NCI-H2171 (cell line): ENCODE measurements at regions not wholly inside any gene's neighbourhood (a gene's known extent, or its start where the extent isn't known, plus 50 kb on each side); places are given as distances from the start of the nearest gene placed in this dataset.
"Not testable (repeated sequence)": the region's sequence is repeated elsewhere in the genome, so short reads cannot be mapped to it uniquely, and the experiment has no call there.

ENCODE experiments used
- DNase-seq: peaks from one replicate; lab custom pipeline; 2025; lab: John Stamatoyannopoulos, UW

DNA sequence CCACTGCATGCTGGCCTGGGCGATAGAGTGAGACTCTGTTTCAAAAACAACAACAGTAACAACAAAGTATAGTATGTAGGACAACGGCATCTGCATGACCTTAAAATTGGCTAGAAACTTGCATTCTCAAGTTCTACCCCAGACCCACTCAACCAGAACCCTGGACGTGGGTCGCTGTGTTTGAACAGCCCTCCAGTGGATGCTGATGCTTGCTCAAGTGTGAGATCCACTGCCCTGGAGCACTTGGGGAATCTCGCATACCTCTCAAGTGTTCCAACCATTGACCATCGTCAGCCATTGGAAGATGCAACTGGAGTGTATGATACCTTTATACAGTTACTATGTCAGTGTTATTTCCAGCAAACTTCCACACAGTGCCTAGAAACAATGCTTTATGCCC is 435.9 kb downstream of the DCDC2C start:
- DNase-seq: no peak

DNA sequence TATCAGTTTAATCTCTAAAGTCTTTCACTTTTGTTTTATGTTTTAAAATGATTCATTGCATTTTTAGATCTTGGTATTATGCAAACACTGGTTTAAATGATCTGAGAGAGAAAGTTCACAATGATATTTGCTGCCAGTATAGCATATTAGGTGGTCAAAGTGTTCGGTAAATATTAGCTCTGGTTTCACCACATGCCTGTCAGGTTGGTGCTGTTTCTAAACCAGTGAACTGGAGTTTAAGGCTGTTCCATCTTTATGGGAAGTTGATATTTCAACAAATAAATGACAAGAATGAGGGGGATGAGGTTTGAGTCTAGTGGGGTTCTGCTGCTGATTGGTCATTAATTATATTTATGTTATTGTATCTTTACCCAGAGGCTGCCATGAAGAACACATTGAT is 436.4 kb downstream of the DCDC2C start:
- DNase-seq: no peak

DNA sequence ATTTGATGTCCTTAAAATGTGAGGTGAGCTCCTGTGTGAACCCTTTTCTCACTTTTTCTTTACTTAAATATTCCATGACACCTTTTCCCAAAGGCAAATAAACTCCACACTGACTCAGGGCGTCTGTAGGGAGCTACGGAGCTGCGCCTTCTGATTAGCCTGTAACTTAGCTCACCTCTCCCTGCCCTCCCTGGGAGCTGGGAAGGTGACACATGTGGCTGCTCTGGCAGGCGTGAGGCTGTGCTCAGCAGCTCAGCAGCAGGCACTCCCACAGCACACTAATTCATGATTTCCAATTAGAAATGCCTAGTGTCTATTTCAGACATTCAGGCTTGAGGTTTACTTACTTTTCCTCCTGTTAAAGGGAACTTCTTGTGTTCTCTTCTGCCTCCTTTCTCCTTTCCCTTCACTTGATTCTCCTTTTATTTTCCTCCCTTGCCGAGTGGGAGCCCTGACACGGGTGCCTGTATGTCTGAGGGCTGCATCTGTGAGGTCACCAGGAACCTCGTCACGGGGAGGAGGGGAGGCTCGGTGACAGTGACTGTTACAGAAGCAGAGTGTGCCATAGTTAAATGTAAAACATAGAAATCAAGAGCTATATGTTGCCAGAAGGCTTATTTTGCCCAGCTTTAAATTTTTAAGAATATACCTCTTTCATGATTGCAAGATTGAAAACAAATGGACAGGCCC is 437.1 kb downstream of the DCDC2C start:
- DNase-seq: no peak

DNA sequence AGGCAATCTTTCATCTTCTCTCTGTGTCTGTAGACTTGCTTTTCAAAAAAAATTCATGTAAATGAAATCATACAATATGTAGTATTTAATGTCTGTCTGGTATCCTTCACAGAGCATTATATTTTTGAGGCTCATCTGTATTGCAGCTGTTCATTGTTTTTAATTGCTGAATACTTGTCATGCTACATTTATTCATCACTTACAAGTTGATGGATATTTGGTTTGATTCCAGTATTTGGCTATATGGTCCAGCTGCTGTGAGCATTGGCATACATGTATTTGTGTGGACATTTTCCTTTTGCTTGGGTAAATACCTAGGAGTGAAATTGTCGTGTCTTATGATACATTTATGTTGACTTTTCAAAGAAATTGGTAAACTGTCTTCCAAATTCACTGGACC is 441.4 kb downstream of the DCDC2C start:
- no peak for DNase-seq

DNA sequence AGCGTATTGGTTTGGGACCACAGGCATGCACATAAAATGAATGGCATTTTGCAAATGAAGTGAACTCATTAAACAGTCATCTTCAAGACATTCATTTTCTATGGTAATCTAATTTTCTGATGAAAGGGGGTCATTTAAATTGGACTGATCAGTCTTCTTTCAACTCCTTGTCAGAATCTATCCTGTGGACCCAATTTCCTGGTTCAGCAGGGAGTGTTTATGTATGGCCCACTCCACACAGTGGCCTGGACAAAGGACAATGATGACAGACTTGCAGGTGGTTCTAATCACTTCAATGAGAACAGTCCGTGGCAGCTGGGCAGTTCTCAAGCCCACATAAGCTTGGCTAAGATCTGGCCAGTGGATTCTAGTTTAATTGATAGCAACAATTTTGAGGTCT is 448.1 kb downstream of the DCDC2C start:
- no peak for DNase-seq

DNA sequence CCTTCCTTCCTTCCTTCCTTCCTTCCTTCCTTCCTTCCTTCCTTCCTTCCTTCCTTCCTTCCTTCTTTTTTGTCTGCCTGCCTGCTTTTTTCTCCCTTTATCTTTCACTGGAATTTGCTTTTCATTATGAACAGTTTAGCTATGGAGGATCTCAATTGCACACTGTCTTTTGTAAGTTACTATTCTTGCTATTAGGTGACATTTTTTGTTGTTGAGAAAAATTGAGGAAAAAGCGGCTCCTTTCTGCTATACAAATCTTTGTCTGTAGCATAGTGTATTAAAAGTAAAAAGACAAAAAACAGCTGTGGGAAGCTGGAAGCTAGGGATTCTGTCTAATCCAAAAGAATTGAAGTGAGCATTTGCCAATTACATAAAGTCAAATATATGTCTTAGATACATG is 448.7 kb downstream of the DCDC2C start:
- DNase-seq: no peak

DNA sequence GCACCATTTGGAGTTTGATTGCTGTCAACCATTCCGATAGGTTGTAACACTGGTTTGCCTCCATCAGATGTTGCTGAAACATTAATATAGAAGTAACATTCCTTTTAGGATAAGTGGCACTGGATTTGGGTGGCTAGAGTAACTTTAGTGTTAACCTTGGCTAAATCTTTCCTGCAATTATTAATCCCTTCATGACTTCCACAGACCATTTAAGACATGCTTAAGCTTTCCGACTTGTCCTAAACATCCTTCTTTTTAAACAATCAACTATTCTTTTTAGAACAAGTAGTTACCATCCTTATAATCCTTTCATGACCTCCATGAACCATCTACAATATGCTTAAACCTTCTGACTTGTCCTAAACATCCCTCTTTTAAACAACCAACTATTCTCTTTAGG is 465.5 kb downstream of the DCDC2C start:
- no peak for DNase-seq

DNA sequence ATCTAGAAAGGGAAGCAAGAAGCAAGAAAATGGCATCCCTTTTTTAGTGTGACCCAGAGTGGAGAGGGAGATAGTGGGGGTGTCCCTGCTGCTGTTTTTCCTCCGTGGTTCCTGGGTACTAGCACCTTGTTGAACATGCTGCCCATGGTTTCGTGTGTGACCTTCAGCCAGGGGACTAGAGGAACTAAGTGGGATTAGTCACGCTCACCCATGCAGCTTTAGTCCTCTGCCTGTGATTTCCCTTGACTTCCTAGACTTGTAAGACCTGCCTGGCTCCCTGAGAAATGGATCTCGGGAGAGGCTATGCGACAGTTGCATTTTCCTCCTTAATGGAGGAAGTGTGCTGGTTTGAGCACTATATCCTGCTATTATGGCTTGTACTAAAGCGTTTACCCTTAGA is 471.4 kb downstream of the DCDC2C start:
- no peak for DNase-seq

DNA sequence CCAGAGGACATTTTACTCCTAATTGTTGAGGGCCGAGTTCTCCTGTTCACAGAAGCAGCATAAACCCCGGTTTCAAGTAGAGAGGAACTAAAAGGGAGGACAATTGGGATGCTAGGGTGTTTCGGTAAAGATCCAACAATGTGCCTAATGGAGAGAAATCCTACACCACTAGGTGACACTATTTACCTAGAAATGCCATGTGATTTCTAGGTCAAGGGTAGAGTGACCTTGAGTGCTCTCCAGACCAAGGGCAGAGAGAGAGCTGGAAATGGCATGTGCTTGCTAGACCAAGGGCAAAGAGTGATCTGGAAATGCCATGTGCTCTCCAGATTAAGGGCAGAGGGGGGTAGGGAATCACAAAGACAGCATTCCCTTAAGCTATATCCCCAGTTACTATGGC is 472.0 kb downstream of the DCDC2C start:
- no peak for DNase-seq

DNA sequence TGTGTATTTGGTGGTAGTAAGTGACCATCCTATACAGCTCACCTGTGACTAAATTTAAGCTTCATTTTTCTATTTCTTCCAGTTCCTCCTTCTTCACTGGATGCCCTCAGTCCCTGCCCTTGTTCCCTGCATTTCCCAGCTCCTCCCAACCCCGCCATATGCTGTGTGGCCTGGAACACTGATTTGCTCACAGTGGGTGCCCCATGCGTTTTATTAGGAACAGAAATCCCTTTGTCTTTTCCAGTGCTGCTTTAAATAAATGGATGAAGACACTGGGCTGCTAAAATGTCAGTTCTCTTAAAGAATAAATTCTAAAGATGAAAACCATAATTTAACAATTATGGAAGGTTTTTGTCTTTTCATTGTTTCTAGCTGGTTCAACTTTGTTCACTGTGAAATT is 477.3 kb downstream of the DCDC2C start:
- DNase-seq: no peak

DNA sequence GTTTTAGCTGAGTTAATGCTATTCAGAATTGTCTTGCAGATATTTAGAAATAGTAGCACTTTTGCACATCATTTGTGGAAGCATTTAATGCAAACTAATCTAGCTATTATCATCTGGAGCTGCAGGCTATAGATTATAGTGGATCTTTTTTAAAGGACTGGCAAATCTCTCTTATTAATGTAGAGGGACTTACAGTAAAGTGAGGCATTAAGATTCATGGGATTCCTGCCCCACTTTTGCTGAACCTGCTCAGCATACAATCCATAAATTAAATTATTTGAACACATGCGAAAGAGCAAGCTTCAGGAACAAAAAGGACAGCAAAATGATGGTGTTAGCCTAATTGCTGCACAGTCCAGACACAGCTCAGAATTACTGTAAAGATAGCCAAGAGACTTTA is 477.7 kb downstream of the DCDC2C start:
- no peak for DNase-seq

DNA sequence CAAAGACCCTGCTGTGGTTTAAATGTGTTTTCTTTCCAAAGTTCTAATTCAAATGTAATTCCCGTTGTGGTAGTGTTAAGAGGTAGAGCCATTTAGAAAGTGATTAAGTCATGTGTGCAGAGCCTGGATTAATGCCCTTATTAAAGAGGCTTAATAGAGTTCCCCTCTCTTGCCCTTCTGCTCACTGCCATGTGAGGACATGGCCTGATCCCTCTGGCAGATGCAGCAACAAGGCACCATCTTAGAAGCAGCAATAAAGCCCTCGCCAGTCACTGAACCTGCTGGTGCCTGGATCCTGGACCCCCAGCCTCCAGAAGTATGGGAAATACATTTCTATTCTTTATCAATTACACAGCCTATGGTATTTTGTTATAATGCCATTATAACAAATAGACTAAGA is 485.2 kb downstream of the DCDC2C start:
- DNase-seq: no peak

DNA sequence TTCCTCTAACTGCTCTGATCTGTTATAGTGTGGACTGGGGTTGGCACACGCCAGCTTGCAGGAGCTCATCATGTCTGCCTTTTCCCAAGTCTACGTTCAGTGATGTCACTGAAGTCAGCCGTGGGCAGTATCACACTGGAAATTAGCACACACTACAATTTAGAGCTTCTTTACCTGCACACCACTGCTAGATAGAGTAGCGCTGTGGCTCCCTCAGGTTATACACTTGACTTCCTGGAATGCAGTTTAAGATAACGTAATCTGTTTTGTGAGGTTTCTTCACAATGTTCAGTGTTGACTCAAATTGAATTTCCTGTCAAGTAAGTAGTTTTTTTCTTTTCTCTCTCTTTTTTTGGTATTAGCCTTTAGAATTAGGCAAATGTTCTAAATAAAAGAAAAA is 487.2 kb downstream of the DCDC2C start:
- no peak for DNase-seq

DNA sequence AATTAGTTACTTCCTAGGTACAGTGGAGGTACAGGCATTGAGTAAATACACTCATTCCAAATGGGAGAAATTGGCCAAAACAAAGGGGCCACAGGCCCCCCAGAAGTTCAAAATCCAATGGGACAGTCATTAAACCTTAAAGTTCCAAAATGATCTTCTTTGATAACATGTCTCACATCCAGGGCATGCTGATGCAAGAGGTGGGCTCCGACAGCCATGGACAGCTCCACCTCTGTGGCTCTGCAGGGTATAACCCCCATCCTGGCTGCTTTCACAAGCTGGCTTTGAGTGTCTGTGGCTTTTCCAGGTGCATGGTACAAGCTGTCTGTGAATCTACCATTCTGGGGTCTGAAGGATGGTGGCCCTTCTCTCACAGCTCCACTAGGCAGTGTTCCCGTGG is 488.7 kb downstream of the DCDC2C start:
- no peak for DNase-seq

DNA sequence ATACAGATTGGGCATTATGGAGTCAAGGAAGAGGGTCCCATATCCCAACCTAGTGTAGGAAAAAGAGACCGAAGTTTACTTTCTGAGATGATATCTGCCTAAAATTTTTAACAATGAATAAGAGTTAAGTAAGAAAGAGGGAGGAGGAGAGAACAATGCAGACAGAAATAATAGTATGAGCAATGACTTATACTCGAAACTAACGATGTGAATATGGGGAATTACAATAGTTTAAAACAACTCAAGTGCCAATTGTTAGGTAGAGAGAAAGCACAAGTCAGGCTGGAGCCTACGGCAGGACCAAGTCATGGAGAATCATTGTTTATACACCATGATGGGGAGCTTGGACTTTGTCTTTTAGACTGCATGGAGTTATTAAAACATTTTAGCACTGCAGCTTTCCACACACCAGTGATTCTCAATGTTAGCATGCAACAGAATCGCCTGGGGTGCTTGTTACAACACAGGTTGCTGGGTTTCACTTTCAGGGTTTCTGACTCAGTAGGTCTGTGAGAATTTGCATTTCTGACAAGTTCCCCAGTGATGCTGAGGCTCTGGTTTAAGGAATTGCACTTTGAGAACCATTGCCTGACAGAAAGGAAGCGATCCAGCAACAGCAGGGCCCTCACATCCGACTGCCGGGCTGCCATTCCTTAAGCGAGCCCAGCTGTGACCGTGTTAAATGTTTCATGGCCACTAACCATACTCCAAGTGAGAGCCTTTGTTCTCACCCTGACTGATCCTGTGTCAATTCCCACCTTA is 511.2 kb downstream of the DCDC2C start:
- no peak for DNase-seq

DNA sequence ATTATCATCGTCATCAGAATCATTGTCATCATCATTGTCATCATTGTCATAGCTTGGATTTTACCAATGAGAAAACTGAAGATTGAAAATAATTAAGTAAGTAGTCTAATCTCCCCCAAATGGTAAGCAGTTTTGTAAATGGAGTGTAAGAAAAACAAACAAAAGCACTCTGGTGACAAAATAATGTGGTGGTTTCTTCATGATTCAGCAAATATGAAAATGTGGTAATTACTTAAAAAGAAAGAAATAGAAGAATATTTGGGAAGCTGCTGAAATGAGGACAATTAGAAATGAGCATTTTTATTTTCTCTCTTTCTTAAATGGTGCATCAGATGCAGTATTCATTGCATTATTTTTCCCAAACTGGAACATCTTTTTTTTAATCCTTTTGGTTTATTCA is 514.4 kb downstream of the DCDC2C start:
- DNase-seq: no peak

DNA sequence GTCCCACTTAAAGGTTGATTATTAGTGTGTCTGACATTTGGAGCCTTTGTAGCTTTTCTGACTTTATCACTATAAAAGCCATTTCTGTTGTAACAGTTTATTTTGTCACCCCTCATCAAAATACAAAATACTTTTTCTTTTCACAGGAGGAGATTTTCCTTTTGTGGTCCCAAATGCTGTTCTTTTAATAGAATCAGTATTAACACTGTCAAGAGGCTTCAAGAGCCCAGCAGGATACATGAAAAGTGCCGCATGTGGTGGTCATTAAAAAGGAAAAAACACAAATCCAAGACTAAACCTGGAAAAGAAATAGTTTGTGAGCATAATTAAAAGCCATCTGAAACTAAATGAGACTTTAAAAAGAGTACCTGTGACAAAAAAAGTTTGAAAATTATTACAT is 515.7 kb downstream of the DCDC2C start:
- no peak for DNase-seq

DNA sequence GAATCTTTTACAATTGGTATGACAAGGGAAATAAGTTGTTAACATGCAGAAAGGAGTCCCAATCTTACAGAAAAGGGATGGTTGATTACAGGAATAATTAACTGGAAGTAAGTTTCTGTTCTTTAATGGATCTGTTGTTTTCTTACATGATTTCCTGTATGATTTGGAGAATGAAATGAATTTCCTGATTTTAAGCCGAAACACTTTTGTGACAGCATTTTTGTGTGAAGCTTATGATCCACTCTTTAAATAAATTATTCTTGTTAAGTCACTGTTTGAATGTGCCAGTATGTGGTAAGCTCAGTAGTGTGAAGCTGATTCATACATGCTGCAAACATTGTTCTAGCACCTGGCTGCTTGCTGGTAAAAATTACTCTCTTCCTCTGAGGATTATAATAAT is 516.2 kb downstream of the DCDC2C start:
- no peak for DNase-seq

DNA sequence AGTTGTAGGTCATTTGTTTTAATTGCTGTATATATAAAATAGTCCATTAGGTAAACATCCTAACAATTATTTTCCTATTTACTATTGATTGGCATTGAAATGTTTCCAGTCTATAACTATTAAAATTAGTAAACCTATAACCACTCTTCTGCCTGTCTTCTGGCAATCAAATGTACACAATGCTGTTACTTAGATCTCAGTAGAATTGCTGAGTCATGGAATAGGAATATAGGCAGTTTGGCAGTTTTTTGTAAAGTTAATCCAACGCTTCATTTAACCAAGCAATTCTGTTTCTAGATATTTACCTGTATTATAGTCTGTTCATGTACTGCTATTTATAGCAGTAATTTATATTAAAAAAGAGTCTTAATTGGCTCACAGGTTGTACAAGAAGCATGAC is 518.1 kb downstream of the DCDC2C start:
- no peak for DNase-seq

DNA sequence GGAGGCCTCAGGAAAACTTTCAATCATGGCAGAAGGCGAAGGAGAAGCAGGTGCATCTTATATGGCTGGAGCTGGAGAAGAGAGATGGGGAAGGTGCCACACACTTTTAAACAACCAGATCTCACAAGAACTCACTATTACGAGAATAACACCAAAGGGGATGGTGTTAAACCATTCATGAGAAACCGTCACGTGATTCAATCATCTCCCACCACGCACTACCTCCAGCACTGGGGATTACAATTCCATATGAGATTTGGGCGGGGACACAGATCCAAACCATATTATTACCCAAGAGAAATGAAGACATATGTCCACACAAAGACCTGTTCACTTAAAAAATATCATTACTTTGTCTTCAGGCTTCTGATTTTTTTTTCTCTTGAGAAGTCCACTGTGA is 518.5 kb downstream of the DCDC2C start:
- DNase-seq: no peak

DNA sequence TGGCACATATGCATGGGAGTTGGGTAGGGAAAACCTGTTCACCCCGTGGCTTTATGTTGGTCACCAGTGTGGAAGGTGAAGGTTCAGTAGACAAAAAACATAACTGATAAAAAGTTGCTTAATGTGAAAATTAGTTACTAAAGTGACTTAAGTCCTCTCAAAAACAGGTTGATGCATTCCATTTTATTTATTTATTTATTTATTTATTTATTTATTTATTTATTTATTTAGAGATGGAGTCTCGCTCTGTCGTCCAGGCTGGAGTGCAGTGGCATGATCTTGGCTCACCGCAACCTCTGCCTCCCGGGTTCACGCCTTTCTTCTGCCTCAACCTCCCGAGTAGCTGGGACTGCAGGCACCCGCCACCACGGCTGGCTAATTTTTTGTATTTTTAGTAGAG is 541.0 kb downstream of the DCDC2C start:
- not testable (repeated sequence) for DNase-seq

DNA sequence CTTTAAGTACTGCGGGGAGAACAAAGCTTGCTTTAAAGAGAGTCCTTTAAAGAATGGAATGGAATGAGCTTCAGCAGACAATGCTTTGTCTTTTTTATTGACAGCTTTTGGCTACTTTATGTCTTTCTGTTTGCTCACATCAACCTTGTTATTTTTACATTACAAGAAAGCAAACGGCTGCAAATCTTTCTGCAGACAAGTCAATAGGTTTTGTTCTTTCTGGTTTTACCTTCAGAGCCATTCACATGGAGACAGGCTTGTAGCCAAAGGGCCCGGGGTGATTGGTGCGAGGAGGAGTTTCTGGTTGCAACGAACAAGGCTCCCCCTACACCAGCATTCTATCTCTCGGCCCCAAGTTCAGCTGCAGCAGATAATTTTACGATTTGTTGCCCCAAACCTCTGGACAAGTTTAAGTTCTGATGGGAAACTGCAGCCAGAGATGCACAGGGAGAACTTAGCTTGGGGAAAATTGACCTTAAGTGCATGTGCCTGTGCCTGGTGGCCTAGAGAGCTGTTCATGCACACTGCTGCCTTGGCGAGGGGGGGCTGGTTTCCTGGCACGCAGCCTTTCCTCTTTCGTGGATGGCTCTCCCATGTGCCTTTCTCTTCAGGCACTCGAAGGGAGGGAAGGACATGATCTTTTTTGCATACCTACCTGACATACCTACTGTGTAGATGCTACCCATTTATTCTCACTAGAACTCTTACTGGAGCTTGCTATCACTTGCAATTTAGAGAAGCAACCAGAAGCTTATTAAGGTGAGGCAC is 543.2 kb downstream of the DCDC2C start:
- DNase-seq: no peak

DNA sequence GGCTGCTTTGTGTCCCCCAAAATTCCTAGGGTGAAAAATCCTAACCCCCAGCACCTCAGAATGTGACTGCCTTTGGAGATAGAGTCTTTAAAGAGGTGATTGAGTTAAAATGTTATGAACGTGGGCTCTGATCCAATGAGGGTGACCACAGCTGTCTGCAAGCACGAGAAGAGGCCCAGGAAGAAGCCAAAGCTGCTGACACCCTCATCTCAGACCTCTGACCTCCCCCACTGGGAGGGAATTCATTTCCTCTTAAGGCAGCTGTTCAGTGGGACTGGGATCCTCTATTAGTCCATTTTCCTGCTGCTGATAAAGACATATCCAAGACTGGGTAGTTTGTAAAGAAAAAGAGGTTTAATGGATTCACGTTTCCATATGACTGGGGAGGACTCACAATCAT is 544.4 kb downstream of the DCDC2C start:
- no peak for DNase-seq
